HG03432 (cell line): ENCODE measurements at regions not wholly inside any gene's neighbourhood (a gene's known extent, or its start where the extent isn't known, plus 50 kb on each side); places are given as distances from the start of the nearest gene placed in this dataset.
"Not testable (repeated sequence)": the region's sequence is repeated elsewhere in the genome, so short reads cannot be mapped to it uniquely, and the experiment has no call there.

Experiments used
- ATAC-seq: cut with Tn5 transposase; IDR thresholded peaks from one replicate; pipeline ENCODE4 v1.9.1; 2021; ENCODE audit warnings: mild to moderate bottlenecking, moderate library complexity; ENCODE audit not compliant: unreplicated experiment

- no peak for ATAC-seq
Observed at GRCh38 chr9:105021917-105022316, 94.0 kb upstream of the ABCA1 start.

- not testable (repeated sequence) for ATAC-seq
Observed at GRCh38 chr9:105022545-105022944, 94.6 kb upstream of the ABCA1 start.

DNA sequence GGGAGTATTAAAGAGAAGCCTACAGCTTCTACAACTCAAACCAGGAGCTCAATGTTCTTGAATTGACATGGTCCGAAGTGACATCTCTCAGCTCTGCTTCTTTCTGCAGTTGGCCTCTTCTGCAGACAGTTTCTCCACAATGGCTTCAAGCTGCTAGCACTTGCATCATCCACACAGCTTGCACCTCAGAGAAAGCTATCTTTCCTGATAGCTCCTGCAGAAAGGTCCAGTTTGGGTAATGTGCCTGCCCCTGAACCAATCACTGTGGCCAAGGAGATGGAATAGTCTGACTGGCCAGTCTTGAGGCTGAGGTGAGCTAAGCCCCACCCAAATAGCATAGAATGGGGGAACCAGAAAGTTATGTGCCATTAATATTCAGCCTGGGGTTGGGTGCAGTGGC lies 95.8 kb upstream of the ABCA1 start:
- ATAC-seq = no peak

- no peak for ATAC-seq
Observed at GRCh38 chr9:105024529-105024928, 96.6 kb upstream of the ABCA1 start.

GRCh38 chr9:105026451-105026850 lies 98.5 kb upstream of the ABCA1 start:
- ATAC-seq = no peak

- no peak for ATAC-seq
Observed at GRCh38 chr9:105027084-105027483, 99.1 kb upstream of the ABCA1 start.

DNA sequence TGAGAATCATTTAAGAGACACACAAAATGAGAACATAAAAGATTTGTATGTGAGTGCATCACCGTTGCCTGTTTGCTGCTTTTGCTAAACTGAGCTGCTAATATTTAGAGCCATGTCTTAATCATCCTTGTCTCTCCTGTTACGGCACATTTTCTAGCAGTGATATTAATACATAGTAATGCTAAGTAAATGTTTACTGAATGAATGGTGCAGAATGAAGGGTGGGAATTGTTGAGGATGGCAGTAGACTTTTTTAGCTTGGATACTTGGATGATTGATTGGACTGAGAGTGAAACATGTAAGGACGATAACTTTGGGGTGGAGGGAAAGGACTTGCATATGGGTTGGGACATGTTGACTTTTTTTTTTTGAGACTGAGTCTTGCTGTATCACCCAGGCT lies 102.3 kb upstream of the ABCA1 start:
- no peak for ATAC-seq

- no peak for ATAC-seq
Observed at GRCh38 chr9:105037139-105037538, 109.2 kb upstream of the ABCA1 start.

GRCh38 chr9:105038051-105038450 lies 110.1 kb upstream of the ABCA1 start:
- ATAC-seq = no peak

DNA sequence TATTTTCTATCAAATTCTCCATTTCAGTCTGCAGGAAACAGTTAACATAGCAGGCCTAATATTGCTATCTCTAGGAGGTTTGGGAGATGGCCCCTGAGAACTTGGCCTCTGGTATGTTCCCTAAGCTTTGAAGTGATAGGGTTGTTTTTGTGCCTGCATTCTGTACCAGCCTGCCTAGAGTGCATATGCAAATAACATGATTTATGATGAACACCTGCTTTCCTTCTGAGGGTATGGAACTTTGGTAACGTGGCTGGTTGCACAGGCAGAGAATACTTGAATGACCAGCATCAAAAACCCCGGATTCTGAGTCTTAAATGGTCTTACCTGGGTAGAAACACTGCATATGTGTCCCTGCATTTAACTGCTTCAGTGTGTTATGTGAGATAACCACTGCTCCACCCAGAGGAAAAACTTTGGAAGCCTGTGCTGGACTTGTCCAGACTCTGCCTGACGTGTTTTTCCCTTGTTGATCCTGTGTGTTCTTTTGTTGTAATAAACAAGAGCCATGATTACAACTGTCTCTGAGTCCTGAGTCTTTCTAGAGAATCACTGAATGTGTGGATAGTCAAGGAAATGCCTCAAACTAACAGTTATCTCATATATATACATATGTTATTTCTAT lies 111.3 kb upstream of the ABCA1 start:
- no peak for ATAC-seq

DNA sequence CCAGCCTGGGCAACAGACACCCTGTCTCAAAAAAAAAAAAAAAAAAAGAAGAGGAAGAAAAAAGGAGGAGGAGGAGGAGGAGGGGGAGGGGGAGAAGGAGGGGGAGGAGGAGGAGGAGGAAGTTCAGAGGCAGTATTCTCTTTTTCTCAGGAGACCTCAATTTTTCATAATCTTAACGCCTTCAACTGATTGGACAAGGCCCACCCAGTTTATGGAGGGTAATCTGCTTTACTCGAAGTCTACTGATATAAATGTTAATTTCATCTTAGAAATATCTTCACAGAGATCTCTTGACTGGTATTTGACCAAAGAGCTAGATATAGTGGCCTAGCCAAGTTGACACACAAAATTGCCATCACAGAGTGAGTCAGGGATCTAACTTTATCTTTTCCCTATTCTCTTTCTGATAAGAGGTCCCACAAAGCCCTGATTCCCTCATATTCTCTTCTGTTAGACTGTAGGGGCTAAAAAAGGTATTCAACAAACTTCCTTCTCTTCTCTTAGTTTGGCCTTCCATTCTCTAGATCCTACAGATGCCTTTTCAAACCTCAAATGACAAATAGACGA lies 115.5 kb upstream of the ABCA1 start:
- no peak for ATAC-seq

GRCh38 chr9:105044518-105044917 lies 116.6 kb upstream of the ABCA1 start:
- ATAC-seq = no peak

DNA sequence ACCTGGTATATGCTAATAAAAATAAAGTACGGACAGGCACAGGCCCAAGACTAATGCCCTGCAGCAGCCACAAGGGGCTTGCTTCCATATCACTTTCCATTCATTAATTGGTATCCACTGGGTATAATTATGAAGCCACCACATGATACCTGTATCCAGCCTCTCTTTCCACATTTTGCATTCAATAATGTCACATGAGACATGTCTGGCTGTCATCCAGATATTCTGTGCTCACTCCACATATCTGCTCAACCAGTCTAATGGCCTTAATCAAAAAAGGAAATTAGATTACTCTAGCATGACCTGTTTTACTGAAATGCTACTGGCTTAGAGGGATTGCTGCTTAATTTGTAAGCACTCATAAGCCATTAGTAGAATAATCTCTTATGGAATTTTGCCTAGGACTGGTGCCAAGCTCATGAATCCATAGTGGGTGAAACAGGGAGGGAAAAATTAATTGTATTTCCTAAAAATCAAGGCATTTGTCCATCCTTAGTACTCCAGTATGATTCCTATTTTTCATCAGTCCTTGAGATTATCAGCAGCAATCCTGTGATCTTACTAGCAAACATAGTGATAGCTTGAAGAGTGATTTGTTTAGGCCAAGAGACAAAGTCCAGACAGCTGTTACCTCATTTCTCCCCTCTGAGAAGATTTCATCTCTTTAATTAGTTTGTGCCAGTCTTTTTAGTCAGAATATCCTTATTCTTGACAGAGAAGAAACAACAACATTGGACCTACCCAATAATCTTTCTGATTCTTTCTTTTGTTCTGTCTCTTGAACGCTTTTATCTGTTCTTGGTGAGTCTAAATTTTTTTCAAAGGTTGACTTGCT lies 119.2 kb upstream of the ABCA1 start:
- ATAC-seq = no peak

DNA sequence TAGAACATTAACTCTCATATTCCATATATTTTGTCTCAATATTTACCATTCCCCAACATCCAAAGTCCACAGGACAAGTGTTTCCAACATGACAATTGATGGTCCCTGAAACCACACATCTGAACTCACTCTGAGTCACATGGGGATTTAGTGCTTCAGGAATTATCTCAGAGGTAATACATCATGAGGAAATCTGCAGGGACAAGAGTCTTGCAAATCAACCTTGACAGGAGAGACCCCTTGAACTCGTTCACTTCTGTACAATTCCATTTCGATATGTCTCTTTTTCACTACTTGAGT lies 119.7 kb upstream of the ABCA1 start:
- no peak for ATAC-seq

GRCh38 chr9:105048331-105048730 lies 120.4 kb upstream of the ABCA1 start:
- no peak for ATAC-seq

- no peak for ATAC-seq
Observed at GRCh38 chr9:105050296-105050695, 122.3 kb upstream of the ABCA1 start.

- ATAC-seq = no peak
Observed at GRCh38 chr9:105051897-105052296, 123.9 kb upstream of the ABCA1 start.

DNA sequence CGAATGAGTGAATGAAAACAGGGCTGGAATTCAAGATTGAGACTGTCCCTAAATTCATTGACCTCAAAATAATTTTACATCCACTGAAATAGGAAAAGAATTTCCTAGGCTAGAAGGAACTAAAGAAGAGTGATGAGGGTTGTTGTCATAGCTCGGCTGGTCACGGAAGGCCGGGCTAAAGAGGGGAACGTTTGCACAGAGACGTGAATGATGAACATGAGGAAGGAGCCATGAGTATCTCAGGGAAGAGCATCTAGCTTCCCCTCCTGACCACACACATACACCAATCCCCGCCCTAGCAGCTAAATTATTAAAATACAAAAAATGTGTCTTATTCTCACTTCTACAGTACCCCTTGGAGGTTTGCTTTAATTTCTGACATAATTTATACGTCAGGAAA lies 124.4 kb upstream of the ABCA1 start:
- no peak for ATAC-seq

DNA sequence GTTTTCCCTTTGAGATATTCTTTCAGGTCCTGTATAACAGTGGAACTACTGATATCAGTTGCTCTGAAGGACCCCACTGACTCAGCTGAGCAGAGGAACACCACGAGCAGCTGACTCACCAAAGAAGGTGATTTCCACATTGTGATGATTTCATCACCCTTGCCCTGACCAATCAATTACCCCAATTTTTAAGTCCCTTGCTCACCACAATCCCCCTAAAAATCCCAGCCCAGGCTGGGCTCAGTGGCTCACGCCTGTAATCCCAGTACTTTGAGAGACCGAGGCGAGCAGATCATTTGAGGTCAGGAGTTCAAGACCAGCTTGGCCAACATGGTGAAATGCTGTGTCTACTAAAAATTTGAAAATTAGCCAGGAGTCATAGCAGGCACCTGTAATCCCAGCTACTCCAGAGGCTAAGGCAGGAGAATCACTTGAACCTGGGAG lies 125.3 kb upstream of the ABCA1 start:
- ATAC-seq = peak; percentile 92

DNA sequence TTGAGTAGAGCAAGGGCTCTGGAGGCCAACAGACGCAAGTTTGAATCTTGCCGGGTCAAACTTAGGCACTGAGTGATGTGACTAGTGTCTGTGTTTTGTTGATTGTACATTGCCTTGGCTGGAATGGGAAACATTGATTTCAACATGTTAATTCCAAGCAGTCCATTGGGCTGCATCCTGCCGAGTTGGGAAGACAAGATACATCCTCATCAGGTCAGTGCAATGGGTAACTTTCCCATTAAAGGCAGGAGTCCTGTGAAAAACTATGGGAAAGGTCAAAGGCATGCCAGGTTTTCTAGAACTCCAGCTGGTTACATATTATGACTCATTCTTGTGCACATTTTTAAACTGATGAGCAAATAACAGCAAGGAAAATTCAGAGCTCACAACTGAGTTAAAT lies 126.5 kb upstream of the ABCA1 start:
- ATAC-seq = no peak

DNA sequence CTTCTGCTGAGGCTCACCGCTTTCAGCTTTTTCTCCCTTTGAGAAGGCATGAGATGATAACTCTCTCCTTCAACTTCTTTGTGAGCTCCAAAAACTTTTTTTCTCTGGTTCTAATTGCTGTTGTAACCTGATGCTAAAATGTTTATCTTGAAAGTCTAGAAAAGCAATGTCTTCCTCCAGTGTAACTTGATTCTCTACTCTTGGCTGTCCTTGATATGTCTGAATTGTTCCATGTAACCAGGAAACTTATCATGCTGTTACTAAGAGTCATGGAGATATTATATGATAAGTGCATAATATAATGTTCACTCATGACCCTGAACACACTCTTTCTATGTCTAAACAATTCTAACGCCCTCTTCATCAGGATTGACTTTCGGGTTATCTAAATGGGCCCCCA lies 128.0 kb upstream of the ABCA1 start:
- ATAC-seq = no peak

DNA sequence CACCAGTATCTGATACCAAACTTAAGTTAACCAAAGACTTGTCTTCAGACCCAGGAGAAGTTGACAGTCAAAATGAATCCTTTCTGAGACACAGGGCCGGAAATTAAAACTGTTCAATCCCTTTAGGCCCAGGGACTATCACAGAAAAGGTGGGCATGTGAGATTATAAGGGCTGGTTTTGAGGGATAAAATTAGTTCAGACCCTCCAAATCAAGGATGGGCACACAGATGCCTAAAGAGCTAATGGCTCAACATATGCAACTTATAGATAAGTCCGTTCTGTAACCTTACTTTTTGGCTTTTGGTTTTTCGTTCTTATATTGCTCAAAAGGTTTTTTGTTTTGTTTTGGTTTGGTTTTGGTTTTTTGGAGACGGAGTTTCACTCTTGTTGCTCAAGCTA lies 129.6 kb upstream of the ABCA1 start:
- ATAC-seq = no peak
